ENCODE measurements at regions not wholly inside any gene's neighbourhood (a gene's known extent, or its start where the extent isn't known, plus 50 kb on each side); places are given as distances from the start of the nearest gene placed in this dataset.

GRCh38 chr19:32063601-32064000, 281.8 kb upstream of the ZNF507 start:
- no peaks in the 10 kb centered on the region for H3K27me3 Mint-ChIP-seq (ENCODE audit: low read depth)
- H3K4me1 Mint-ChIP-seq (ENCODE audit: low read depth) = no peaks in the 10 kb centered on the region
- no peak for DNase-seq (ENCODE audit: low spot score)
- no peak overlapping the region for H3K27ac Mint-ChIP-seq (ENCODE audit: unreplicated experiment)
- no peak for TF ChIP-seq CTCF (IDR thresholded peaks at IDR 0.05)
- no peaks in the 10 kb centered on the region for H3K9me3 Mint-ChIP-seq (ENCODE audit: low read depth)
- no peak overlapping the region for H3K4me3 Mint-ChIP-seq (ENCODE audit: unreplicated experiment)
- H3K36me3 Mint-ChIP-seq (ENCODE audit: low read depth) = no peaks in the 10 kb centered on the region

DNA sequence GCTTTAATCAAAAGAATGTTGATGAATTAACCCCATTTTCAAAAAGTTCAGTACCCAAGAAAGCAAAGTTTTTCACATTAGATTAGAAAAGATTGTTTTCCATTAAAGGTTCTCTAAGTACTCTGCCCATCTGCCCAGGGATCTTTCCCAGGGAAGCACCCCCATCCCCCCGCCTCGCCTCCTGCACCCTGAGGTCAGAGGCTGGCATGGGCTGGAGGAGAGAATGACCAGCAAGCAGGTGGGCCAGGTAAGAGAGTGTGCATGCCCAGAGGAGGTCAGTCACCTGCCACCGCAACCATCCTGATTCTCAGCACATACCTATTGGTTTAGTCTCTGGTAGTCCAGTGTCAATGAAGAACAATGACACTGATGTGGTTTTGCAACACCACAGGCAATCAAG, 279.4 kb upstream of the ZNF507 start:
- H3K9me3 Mint-ChIP-seq (ENCODE audit: low read depth) = no peaks in the 10 kb centered on the region
- no peaks in the 10 kb centered on the region for H3K4me1 Mint-ChIP-seq (ENCODE audit: low read depth)
- no peak overlapping the region for H3K27ac Mint-ChIP-seq (ENCODE audit: unreplicated experiment)
- DNase-seq (ENCODE audit: low spot score) = no peak
- H3K27me3 Mint-ChIP-seq (ENCODE audit: low read depth) = no peaks in the 10 kb centered on the region
- no peak for TF ChIP-seq CTCF (IDR thresholded peaks at IDR 0.05)
- H3K4me3 Mint-ChIP-seq (ENCODE audit: unreplicated experiment) = no peak overlapping the region
- H3K36me3 Mint-ChIP-seq (ENCODE audit: low read depth) = no peaks in the 10 kb centered on the region

- Mint-ChIP-seq H3K36me3 (ENCODE audit: low read depth) (no peaks in the 10 kb centered on the region), H3K27ac (ENCODE audit: unreplicated experiment) (no peak overlapping the region), H3K4me1 (ENCODE audit: low read depth) (no peaks in the 10 kb centered on the region), H3K4me3 (ENCODE audit: unreplicated experiment) (no peak overlapping the region), H3K27me3 (ENCODE audit: low read depth) (no peaks in the 10 kb centered on the region), H3K9me3 (ENCODE audit: low read depth) (no peaks in the 10 kb centered on the region)
- no peak for TF ChIP-seq CTCF (IDR thresholded peaks at IDR 0.05)
- no peak for DNase-seq (ENCODE audit: low spot score)
Measured at GRCh38 chr19:32067685-32068084, 277.7 kb upstream of the ZNF507 start.

DNA sequence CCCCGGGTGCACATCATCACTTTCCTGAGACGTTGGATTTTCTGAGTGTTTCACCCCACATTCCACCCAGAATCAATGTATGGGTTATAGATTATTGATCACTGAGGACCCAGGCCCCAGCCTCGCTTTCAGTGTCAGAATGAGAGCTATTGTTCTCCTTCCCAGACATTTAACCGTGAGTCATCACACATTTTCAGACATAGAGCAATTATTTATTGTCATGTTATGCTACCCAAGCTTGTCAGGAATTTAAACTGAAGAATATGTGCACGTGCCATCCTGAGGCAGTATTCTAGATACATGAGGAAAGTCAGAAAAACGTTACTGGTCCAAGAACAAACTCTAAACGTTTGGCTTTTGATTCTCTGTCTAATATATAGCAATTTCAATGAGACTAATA, 276.6 kb upstream of the ZNF507 start:
- Mint-ChIP-seq H3K9me3 (ENCODE audit: low read depth) (peaks cover 4% of the 10 kb centered on the region), H3K36me3 (ENCODE audit: low read depth) (no peaks in the 10 kb centered on the region), H3K27ac (ENCODE audit: unreplicated experiment) (no peak overlapping the region), H3K4me1 (ENCODE audit: low read depth) (no peaks in the 10 kb centered on the region), H3K27me3 (ENCODE audit: low read depth) (no peaks in the 10 kb centered on the region), H3K4me3 (ENCODE audit: unreplicated experiment) (no peak overlapping the region)
- no peak for TF ChIP-seq CTCF (IDR thresholded peaks at IDR 0.05)
- no peak for DNase-seq (ENCODE audit: low spot score)

DNA sequence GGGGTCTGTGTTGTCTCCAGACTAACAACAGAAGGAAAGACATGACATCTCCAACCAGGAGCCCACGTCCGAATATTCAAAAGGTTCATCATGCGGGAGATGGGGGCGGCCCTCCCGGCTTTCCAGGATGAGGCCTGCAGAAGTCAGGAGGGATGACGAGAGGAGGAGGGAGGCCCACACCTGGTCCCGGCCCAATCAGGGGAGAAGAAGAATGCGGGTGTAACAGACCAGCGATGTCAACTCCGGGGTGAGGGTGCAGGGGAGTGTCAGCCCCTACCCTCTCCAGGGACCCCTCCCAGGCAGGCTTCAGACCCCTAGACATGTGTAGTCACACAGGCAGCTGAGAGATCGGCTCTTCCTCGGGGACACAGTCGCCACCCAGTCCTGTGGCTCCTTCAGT, 275.3 kb upstream of the ZNF507 start:
- no peaks in the 10 kb centered on the region for H3K27me3 Mint-ChIP-seq (ENCODE audit: low read depth)
- H3K27ac Mint-ChIP-seq (ENCODE audit: unreplicated experiment) = no peak overlapping the region
- no peak overlapping the region for H3K4me3 Mint-ChIP-seq (ENCODE audit: unreplicated experiment)
- no peaks in the 10 kb centered on the region for H3K36me3 Mint-ChIP-seq (ENCODE audit: low read depth)
- TF ChIP-seq CTCF (IDR thresholded peaks at IDR 0.05) = no peak
- H3K9me3 Mint-ChIP-seq (ENCODE audit: low read depth) = peaks cover 4% of the 10 kb centered on the region
- no peak for DNase-seq (ENCODE audit: low spot score)
- H3K4me1 Mint-ChIP-seq (ENCODE audit: low read depth) = no peaks in the 10 kb centered on the region

All from chondrocyte (in vitro differentiated cells).